HG03520 (cell line): ENCODE measurements at regions not wholly inside any gene's neighbourhood (a gene's known extent, or its start where the extent isn't known, plus 50 kb on each side); places are given as distances from the start of the nearest gene placed in this dataset.
A peak's percentile ranks its signal among the peaks of the same experiment; 100 is the strongest.

Experiments
- ATAC-seq: cut with Tn5 transposase; IDR thresholded peaks from one replicate; pipeline ENCODE4 v1.9.1; 2021; ENCODE audit warnings: mild to moderate bottlenecking, moderate library complexity; ENCODE audit not compliant: unreplicated experiment

DNA sequence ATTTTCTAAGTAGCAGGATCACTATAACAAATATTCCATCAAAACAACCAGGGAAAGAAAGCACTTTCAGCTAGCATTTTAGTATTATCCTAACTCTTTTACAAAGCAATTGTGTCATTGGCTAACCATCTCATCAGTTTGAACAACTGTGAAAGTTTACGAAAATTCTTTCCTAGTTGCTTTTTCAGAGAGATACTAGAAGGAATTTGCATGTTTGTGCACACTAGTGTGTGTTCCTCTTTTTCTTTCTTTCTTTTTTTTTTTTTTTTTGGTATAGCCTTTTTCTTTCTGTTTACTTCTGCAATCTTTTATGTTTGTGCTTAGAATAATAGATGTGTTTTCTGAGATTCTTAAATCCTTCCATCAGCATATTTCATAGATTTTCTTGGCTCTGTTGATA, 124.7 kb upstream of the SEMA6A start:
- ATAC-seq = no peak

GRCh38 chr5:116696366-116696765, 121.7 kb upstream of the SEMA6A start:
- ATAC-seq = peak; percentile 86

DNA sequence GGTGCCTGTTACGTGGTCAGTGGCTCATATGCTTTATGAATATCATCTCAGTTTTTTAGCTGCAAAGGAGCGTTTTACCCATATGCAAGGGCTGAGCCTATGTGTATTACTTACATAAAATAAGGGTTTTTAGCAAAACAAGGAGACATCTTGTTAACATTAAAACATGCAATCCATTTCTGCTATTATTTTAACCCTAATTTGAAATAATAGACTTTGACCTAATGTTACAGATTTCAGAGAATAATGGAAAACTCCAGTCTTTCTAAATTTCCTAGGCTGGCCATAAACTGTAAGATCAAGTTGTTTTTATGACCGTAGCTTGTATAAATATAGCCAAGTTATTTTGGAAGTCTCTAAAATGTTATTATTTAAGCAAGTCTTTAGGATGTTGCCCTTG, 121.1 kb upstream of the SEMA6A start:
- no peak for ATAC-seq

DNA sequence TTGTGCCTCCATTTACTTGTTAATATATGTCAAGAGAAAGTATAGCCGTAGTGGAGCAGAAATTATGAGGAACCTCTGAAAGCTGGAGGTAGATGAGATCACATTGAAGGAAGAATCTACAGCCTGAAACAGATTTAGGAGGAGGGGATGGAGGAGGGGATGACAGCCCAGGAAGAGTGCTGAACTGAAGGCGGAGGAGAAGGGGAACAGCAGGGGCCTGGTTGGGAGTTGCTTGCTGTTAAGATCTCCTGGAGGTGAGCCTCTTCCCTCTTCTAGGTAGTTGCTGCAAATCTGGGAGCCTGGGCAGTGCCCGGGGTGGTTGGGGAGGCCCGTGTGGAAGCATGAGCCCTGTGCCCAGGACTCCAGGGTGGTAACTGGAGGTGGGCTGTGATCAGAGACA, 111.8 kb upstream of the SEMA6A start:
- ATAC-seq = no peak

GRCh38 chr5:116685931-116686330, 111.3 kb upstream of the SEMA6A start:
- no peak for ATAC-seq

- no peak for ATAC-seq
Observed at GRCh38 chr5:116685069-116685468, 110.4 kb upstream of the SEMA6A start.

DNA sequence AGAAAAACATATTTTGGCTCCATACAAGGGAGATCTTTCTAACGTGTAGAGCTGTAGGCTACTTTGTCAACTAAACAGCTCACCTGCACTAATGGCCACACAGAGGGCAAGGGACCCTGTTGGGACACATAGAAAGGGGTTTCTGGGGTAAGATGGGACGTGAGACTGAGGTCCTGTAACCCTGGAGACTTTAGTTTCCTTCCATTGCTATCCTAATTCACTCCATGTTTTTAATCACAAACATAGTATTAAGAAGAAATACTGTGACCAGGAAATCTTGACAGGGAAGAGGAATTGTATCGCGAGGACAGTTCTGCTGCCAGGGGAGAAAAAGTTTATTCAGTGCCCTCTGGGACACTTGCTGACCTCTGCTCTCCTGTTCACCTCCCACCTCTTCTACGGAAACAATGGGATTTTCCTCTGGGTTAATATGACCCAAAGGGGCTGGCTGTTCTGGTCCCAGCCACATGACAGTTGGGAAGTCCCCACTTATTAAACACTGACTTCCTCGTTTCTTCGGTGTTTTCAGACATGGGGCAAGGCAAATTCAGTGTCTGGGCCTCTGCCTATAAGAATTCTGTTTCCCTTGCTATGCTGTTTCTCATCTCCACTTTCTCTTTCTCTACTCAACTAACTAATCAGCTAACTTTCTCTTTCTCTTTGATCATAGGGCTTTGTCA, 106.9 kb upstream of the SEMA6A start:
- ATAC-seq = peak; percentile 97

DNA sequence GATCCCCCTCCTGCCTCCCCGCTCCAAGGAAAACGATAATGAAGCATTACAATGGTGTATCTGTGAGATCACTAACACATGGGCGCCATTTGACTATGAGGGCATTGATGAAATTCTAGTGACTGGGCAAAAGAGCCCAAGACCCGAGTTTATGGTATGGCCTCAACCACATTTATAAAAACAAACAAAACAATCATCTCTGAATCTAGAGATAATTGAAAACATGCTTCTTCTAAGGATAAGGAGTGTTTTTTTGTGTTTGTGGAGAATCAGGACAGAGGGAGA, 100.9 kb upstream of the SEMA6A start:
- ATAC-seq = no peak

DNA sequence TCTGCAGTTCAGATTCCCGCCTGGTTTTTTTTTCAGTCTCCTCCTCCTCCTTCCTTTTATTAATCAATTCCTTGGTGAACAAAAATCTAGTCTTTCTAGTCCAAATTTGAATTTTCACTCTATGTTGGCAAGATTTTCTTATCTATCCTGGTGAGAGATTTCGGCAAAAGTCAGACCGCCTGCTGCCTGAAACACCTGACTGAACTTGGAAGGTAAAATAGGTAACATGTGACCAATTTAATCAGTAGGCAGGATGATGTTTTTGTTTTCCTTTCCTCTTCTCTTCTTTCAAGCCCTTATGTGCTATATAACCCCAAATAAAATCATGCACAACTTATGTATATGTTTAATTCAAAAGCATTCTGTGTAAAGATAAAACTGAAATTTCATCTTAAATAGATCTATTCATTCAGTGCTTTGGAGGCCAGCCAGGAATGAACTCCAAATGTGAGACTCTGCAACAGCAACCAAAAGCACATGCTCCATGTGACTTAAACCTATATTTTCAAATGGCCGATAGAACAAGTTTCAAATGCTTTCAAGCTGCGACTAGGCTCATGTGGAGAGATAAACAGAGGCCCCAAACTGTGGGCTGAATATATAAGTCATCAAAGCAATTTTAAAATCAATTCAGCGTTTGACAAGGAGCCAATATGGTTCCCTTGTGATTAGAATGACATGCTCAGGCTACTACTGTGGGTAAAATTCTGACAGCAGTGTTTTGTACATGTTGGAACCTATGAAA, 100.4 kb upstream of the SEMA6A start:
- no peak for ATAC-seq

DNA sequence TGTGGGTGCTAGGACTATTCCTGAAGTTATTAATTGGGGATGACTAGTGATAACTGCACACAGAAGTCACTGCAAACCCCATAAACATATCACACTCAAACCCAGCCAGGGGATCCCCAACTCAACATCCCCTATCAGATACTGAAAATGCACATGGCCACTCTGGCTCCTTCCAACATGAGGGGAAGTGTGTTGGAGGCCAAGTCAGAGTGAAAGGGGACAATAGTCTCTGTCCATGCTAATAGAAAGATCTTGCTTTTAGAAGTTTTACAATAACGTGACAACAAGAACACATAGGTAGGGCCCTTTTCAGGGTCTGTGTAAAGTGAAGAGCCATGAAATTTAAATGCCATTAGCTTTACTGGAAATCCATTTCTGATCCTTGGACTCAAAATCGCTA, 98.8 kb upstream of the SEMA6A start:
- no peak for ATAC-seq

- ATAC-seq = no peak
Observed at GRCh38 chr5:116672203-116672602, 97.6 kb upstream of the SEMA6A start.

- ATAC-seq = peak; percentile 96
Observed at GRCh38 chr5:116671211-116671736, 96.7 kb upstream of the SEMA6A start.

DNA sequence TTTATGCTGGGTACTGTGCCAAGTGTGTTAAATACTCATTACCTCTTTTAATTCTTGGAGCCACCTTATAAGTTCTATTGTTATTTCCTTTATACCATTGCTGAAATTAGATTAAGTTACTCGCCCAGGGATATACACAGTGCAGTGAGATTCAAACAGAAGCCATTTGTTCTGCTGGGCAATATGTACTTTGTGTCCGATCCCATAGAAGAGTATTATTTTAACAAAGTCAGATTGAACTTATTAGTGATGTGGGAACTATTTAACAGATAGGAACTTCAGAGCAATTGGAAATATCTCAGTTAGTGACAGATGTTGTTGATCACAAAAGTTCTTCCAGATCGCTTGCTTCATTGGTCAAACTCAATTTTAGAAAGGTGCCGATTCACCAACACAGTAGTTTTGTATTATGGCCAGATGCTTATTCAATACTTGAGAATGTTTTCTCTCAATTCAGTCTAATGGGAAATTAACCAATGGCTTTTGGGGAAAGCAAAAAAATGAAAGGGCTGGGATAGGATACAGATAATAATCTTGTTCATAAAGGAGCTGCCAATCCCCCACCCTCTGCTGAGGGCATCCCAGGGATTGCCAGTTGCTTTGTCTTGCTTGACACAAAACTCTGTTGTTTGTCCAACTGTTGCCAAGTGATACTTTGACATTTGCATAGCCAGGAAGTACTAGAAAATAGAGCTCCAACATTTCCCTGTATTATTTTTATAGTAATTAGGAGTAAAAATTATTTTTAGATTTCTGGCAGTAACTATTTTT, 94.8 kb upstream of the SEMA6A start:
- ATAC-seq = no peak

DNA sequence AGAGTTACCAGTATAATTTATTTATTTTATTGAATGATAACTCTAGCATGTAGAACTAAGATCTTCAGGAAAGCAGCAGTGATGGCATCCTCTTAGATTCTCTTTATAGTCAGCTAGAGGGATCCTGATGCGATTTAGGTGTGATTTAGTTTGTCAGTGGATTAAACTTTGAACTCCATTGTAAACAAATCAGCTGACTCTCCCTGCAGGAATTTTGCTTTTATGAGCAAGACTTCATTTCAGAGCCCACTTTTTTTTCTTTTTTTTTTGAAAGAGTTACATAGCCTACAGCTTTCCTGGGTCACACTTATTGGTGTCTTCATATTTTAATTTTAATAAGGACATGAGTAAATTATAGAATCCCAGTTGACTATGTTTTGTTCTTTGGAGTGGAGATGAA, 93.8 kb upstream of the SEMA6A start:
- no peak for ATAC-seq

DNA sequence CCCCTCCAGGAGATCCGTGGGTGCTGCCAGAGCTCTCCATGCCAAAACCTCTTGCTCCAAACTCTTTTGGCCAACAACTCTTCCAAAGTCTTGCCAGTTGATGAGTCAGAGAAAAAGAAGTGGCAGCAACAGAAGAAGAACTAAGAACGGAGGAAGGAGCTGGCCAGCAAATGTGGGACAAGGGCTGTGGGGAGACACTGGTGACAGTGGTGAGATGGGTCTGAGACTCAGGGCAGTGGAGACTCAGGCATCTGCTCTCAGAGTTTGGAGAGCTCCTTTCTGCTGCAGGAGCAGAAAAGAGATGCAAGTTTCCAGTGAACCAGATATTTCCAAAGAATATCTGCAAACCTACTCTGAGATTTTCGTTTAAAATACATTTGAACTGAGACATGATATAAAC, 92.3 kb upstream of the SEMA6A start:
- ATAC-seq = no peak

GRCh38 chr5:116664988-116665387, 90.4 kb upstream of the SEMA6A start:
- no peak for ATAC-seq

- ATAC-seq = no peak
Observed at GRCh38 chr5:116663081-116663480, 88.5 kb upstream of the SEMA6A start.

GRCh38 chr5:116661419-116661818, 86.8 kb upstream of the SEMA6A start:
- no peak for ATAC-seq

GRCh38 chr5:116660929-116661328, 86.3 kb upstream of the SEMA6A start:
- no peak for ATAC-seq

DNA sequence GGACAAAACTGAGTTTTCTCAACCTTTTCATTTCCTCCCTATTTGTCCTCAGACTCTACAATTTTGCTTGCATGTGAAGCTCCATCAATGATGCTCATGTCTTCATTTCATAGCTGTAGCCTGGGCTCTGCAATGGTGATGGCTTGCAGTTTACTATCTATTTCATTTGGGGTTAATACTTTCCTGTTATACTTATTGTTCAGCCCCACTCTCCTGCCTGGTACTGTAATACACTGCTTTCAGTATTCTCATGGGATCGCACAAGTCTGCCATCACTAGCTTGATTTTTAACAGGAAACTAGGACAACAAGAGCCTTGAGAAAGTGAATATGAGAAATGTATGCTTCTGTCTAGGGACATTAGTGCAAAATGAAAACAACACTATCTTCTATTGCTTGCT, 84.2 kb upstream of the SEMA6A start:
- no peak for ATAC-seq

DNA sequence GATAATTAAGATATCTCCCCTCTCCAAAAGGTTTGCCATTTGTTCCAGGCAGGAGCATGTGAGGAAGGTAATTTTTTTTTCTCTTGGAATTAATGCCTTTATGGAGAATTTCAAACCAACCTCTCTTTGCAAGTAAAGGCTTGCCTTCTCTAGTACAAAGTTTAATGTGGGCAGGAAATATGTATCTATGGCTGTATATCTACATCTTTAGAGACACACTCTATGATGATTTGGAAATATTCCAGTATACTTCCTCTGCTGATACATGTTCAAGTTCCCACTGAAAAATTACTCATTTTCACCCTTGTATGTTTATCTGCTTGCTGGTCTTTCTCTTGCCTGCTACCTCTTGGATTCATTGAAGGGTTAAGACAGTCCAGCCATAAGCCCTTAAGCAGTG, 83.5 kb upstream of the SEMA6A start:
- ATAC-seq = no peak

DNA sequence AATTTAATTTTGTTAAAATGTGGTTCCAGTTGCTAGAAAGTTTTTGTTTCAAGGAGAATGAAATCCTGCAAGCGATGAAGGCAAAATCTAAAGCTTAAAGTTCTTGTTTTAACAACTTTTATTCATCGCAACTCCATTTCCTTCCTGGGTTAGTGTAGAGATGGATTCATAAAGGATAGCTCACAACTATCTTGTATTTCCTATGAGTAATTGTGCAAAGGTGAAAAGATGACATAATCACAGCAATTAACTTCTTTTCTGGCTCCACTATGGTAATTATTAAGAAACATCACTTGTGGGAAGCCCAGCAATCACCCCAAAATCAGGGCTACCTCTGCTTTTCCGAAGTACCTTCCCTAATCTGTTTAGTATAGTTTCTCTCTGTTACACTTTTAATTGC, 80.8 kb upstream of the SEMA6A start:
- no peak for ATAC-seq
